HG03103 (cell line): ENCODE measurements at regions not wholly inside any gene's neighbourhood (a gene's known extent, or its start where the extent isn't known, plus 50 kb on each side); places are given as distances from the start of the nearest gene placed in this dataset.

Experiments used
- ATAC-seq: cut with Tn5 transposase; IDR thresholded peaks from one replicate; pipeline ENCODE4 v1.9.1; 2021; ENCODE audit warnings: low read depth; ENCODE audit not compliant: unreplicated experiment

DNA sequence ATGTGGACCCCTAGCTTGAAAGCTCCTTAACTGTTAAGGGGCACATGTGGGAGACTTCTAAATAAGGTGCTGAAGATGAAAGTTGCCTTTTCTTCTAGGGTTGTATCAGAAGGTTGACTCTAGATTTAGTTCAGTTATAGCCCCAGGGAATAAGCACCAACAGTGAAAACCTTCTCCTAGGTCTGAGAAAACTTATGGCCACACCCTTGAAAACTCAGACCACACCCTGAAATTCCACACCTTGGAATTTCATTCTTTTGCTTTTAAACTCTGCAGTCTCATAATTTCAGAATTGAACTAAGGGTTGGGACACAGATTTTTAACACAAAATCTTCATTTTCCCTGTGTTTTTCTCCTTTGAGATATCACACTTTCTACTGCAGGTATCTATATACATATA lies 355.8 kb upstream of the IL12A start:
- no peak for ATAC-seq

DNA sequence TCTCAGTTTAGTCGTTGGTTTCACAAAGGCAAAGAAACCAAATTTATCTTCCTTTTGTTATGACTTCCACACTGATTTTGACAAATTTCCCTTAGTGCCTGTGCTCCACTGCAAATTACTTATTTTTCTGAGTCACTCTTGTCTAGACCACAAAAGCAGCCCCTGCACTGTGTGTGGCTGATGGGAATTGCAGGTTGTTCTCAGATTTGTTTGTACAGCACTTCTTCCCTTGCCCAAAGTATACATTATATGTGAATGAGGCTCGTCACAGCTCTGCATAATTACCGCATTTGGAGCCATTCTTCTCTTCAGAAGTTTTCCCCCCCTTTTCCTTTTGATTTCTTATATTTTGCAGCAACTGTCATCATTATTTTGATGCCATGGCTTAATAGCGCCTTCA lies 354.2 kb upstream of the IL12A start:
- no peak for ATAC-seq

DNA sequence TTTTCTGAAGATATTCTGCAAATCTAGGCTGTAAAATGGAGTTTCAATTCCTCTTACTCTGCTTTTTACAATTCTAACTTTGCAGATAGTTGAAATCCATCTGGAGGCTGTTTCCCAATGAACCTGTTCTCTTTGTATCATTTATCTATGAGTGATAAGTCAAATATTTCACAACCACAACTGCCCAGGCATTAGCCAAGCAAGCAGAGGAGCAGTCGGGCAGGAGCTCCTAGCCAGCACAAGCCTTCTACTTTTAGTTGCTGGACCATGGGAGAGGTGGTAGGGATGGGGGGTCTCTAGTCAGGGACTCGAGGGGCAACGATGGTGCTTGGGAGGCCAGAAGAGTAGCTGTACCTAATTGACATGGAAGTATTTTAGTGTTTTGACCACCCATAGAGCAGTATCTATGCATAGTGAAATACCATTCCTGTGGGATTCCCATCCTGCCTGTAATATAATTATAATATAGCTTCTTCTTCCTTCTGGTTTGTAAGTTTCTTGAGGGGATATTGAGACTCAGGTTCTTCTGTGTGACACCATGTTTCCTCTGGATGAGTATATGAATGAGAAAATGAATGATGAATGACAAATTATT lies 353.5 kb upstream of the IL12A start:
- no peak for ATAC-seq

DNA sequence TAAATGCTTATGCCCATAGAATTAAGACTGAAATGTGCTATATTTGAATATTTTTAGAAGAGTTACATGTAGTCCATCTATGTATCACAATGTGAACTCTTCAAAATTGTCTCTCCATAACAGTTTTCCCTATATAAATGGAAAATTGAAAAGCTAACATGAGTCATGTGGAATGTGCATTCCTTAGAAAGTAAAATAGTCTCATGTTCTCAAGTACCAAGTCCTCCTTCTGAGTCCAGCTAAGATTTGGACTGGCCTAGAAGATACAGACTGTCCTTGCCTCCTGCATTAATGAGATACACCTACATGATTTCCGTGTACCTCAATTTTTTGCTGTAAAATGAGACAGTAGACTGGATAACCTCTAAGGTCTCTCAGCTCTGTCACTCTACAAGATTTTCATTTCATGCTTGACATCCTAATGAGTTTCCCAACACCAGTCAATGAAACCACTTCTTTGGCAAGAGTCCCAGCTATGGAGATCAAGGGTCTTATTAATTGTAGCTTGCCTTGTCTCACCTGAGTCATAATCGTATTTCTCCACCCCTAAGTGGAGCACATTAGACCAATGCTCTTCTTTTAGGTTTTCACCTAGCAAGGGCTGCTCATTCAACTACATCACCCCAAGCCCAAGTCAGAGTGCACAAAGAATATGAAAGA lies 350.6 kb upstream of the IL12A start:
- no peak for ATAC-seq

DNA sequence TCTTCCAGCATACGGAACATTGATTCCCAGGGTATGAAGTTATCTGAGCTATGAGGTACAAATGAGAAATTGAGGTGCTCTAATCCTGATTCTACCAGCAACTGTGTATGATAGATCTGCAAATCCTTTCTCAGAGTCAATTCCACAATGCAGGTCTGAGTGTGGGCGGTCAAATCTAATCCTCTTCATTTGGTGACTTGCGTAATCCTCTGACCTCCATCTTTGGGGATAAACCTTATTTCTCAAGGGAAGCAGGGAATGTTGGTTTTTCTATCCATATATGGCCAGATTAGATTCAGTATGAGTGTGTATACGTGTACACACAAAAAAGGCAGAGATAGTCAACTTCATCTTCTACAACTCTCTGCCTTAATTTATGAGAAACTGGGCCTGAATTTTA lies 348.4 kb upstream of the IL12A start:
- ATAC-seq: no peak

DNA sequence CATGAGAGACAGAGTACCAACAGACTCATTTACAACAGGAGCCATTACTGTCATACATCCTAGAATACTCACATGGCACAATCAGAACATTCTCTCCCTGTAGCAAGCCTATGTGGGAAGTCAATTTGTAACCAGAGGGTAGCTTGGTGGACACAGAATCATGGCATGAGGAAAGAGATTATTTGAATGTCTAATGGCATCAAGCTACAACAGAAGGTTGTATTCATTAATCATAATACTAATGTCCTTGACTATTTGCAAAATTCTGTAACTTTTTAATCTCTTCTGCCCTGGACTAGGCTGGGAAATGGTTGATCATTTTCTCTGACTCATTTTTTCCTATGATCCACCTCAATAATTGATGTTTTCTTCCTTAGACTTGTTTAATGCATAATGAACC lies 345.2 kb upstream of the IL12A start:
- no peak for ATAC-seq

DNA sequence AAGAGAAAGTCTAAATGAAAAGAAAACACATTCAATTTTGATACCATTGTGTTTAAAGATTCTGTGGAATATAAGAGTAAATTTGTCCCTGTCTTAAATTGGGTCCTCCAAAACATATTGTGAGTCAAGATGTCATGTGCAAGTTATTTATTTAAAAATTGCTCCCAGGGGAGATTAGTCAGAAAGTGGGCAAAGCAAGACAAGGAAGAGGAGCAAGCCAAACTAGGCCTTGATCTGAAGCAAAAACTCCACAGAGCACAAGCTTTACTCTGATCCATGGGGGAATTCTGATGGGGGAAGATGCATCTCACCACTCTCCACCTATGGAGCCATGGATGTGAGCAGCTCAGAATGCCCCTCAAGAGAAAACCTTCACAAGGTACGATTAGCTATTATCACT lies 342.8 kb upstream of the IL12A start:
- no peak for ATAC-seq

DNA sequence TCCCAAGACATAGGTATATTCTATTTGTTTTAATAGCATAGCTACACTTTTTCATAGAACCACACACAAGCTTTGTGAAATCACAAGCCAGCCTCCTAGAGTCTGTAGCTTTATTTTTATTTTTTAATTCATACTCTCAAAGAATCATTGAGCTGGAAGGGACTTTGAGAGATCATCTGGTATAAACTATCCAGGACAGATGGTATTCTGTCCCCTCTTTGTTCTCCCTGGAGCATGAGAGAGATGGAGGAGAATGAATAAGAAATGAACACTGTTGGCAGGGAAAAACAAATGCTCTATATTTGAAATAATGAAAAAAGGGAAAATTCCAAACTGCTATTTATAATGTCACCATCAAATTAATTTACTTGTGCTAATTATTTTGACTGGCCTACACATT lies 338.7 kb upstream of the IL12A start:
- ATAC-seq: no peak

DNA sequence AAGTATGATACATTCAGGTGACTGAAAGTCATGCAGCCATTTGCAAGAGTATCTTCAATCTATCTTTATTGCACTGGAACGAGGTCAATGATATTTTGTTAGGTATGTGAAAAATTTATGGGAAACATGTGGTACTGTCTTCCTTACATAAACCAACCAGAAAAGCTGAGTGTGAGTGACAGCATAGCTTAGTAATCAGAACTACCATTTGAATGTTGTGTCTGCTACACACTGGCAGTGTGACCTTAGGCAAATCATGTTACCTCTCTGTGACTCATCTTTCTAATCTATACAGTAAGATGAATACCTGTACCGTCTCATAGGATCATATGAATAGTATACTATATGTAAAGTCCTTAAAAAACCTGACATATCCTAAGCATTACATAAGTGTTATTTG lies 337.9 kb upstream of the IL12A start:
- ATAC-seq: no peak

DNA sequence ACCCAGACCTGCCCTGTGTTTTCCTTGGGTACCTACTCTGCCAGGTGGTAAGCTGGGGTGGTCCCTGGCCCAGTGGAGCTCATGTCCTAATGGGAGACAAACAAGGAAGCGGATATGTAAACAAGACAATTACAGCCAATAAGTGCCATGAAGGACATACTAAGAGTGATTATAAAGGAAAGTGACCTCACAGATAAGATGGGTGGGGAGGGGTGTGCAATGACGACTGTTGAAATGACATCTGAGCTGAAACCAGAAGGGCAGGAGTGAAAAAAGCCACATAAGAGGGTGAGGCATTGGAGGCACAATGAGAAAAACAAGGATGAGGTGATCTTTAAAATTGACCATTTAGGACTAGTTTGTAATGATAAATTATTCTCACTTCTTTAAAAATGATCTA lies 336.2 kb upstream of the IL12A start:
- no peak for ATAC-seq

DNA sequence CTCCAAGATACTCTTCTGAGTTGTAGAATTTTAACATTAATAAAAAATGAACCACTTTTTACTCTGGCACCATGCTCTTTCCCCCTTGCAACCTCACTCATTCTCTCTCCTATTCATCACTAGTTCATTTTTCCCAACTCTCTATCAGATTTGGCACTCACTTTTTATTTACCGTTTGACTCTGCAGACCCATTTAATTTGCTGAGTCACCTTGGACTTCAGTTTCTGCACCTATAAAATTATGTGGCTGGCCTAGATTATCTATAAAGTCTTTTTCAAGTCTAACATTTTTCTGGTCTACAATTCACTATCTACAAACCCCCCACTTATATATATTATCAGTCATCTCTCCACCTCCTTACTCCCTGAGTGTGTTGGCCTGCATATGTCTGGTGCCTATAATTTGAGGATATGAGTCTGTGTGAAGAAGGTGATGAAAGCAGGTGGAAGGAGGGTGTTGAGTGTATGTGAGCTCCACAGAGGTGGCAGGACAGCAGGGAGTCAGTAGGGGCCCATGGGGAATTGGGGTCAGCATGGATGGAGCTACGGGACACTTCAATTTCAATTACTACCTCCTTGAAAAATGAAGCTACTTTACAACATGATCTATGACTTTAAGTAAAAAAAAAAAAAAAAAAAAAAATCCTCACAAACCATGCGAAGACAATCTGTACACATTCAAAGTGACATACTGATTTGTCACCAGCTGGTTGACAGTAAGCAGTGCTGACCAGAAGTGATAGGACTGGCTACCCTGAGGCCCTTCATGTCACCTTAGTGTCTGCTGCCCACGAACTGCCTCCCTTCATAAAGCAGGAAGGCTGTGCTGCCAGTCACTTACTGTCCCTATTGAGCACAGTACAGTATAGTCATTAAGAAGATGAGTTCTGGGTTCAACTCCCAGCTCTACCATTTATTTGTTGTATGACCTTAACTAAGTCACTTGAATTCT lies 334.2 kb upstream of the IL12A start:
- ATAC-seq: no peak

DNA sequence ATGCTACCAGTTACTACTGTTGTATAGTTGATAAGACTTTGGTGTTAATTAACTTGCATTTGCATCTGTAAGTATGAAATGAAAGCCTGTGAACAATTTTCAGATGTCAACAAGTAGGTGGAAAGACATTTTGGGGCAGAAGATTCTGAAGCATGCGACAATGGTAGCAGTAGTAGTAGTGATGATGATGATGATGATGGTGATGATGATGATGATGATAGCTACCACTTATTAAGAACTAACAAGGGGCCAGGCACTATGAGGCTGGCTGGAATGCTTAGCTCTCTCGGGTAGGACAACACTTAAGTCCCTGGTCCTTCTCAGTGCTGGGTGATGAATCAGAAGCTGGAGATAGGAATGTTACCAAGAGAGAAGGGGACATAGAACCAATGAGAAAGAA lies 333.4 kb upstream of the IL12A start:
- no peak for ATAC-seq

DNA sequence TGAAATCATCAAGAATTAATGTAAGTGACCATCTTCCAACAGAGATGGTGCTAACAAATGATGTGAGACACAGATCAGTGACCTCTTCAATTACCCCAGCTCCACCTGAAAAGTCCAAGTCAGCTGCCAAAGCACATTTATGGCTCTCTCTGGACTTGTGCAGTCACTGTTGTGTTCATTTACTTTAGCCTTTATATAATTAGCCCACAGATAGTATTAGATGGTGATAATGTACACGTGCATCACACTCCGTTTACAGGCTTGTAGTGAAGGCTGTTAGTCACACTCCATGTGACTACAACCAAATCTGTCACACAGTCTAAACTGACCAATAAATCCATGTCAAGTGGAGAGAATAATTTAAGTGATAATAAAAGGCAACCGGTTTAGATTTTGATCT lies 331.5 kb upstream of the IL12A start:
- no peak for ATAC-seq

DNA sequence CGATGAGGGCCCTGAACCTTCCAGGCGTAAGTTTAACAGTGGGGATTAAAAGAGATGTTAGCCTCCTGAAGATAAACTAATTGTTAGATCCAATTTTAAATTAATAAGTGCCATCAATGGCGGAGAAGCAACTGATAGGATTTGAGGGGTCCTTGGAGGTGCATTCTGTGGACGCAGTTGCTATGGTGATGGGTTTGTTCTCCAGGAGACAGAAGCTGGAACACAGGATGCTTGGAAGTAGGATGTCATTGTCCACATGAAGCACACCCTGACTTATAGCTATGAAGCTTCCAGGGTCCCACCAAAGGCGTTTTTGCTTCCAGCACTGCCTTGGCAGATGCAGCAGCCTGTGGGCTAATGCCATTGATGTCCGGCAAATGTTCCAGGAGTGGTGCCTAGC lies 331.0 kb upstream of the IL12A start:
- ATAC-seq: no peak

DNA sequence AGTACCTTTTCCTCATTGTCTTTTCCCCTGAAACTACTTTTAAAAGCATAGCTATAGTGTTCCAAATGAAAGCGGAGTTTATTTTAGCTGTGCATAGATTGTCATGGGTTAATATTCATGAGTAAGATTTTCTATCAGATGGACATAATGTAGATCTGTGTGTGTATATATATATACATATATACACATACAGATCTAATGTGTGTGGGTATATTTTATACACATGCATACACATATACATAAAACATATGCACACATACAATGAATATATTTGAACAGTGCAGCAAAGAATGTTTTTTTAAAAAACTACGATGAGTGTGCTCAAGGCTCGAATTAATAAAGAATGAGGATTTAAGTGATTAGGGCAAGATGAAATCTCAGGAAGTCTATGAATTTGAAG lies 328.3 kb upstream of the IL12A start:
- ATAC-seq: no peak

DNA sequence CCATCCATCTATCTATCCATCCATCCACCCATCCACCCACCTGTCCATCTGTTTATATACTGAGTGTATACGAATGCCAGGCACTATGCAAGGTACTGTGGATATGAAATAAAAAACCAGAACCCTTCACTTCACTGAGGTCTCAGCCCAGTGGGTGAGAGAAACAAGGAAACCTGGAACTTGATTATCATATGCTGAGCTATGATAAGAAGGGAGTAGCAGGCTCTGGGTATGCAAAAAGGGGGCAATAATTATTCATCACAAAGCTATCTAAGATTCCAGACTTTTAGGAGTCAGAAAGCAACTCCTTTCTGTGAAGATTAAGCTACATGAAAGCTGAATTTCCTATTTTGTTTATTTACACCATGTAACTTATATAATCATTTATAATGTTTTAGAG lies 327.7 kb upstream of the IL12A start:
- ATAC-seq: no peak

DNA sequence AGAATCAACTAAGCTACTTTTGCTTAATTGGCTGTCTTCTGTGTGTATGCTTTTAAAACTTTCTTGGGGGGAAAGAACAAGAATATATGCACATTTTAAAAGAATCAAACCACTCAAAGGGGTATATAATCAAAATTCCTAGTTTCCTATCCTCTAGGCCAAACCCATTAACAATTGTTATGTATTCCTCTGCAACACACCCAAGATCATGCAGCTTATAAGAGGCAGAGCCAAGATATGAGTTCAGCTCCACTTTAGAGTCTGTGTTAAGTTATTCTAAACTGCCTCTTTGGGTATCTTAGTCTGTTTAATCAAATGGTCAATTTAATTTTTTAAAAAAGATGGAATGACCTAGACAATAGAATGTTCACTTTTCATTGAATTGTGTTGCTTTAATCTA lies 326.1 kb upstream of the IL12A start:
- ATAC-seq: no peak

DNA sequence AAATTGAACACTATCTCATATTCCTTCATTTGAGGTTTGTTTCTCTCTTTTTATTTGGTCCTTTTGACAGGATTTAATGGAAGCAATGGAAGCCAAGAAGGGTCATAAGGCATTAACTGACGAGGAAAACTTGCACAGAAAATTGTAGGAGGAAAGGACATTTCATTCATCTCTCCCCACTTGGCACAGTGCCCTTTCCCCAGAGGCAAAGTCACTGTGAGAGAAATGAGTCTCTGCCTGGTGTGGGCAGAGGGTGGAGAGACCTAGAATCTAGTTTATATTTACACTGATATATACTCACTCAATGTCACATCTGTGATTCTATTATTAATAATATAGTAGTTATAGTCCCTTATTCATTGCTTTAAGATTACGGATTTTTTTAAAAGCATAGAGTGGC lies 324.6 kb upstream of the IL12A start:
- ATAC-seq: no peak

DNA sequence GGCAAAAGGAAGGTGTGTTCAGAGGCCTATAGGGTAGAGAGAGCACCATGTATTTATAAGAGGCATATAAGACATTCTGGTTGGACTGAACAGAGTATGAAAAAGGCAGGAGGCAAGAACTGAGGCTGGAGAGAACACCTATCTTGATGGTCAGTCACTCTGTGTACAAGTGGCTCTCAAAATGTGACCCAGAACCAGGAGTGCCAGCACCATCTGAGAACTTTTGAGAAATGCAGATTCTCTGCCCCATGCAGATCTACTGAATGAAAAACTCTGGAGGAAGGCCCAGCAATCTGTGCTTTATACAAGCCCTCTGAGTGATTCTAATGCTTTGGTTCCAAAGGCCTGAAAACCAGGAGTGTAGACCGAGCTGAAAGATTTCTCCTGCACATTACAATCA lies 324.0 kb upstream of the IL12A start:
- no peak for ATAC-seq

DNA sequence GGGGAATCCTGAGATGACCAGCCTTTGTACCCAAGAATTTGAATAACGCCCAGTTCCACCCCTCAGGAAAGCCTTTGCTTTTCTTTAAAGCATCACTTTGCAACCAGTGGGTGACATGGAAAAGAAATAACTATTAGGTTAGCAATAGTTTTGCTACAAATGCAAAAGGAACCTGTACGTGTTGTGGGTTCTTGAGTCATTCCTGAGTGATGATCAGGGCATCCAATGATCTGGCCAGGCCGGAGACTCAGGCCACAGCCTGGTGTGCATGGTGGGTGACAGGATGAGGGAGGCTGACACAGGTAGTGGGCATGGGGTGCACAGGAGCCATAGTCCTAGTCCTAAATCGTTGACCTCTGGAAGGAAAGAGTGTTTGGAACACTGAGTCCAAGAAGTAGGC lies 321.4 kb upstream of the IL12A start:
- ATAC-seq: no peak

DNA sequence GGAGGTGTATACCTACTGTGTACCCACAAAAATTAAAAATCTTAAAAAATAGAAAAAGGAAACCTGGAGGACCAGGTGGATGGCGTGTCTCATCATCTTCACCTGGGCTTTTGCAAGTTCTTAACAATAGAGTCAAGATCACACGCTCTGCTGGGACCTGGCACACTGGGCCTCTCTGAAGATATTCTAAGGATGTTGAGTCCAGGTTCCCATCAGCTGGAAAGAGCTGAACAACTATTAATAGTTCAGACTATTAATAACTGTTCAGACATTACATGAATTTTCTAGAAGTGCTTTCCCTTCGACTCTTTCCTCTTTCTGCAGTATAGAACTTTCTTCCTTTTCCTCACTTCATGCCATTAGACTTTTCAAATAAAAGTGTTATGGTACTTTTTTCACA lies 320.2 kb upstream of the IL12A start:
- ATAC-seq: no peak

DNA sequence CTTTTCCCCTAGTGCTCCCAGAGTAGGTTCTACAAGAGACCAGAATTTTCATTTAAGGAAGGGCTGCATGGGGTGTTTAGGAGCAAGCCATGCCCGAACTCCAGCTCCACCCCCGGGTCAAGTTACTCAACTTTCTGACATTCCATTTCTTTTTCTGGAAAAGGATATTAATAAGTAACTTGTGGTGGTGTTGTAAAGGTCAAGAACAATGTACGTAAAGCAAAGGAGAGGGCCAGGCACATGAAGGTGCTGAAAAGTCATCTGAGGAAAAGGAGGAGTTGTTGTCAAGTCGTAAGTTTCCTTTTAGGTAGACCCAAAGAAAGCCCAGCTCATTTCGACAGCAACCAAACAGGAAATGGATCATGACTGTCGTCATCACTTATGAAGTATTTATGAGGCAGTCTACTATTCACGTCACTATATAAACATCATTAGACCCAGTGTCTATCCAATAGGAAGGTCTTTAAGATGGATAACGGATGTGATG lies 319.6 kb upstream of the IL12A start:
- ATAC-seq: no peak
